Osteocyte (in vitro differentiated cells): ENCODE measurements at regions not wholly inside any gene's neighbourhood (a gene's known extent, or its start where the extent isn't known, plus 50 kb on each side); places are given as distances from the start of the nearest gene placed in this dataset.
"Not testable (repeated sequence)": the region's sequence is repeated elsewhere in the genome, so short reads cannot be mapped to it uniquely, and the experiment has no call there.

Experiments used
- DNase-seq: peaks from one replicate; pipeline ENCODE4 v3.0.0; 2021; ENCODE audit warnings: mixed read lengths; ENCODE audit not compliant: unreplicated experiment; ENCODE audit errors: extremely low spot score
- H3K27ac Mint-ChIP-seq: one replicate; pipeline ENCODE4 v1.8.0; 2021; ENCODE audit warnings: mild to moderate bottlenecking, mixed read lengths; ENCODE audit not compliant: unreplicated experiment
- H3K27me3 Mint-ChIP-seq: one replicate; pipeline ENCODE4 v1.8.0; 2021; ENCODE audit warnings: mixed read lengths; ENCODE audit not compliant: unreplicated experiment
- H3K36me3 Mint-ChIP-seq: one replicate; pipeline ENCODE4 v1.8.0; 2021; ENCODE audit warnings: mixed read lengths; ENCODE audit not compliant: unreplicated experiment
- H3K4me1 Mint-ChIP-seq: one replicate; pipeline ENCODE4 v1.8.0; 2021; ENCODE audit warnings: mixed read lengths; ENCODE audit not compliant: unreplicated experiment
- H3K4me3 Mint-ChIP-seq: one replicate; pipeline ENCODE4 v1.8.0; 2021; ENCODE audit warnings: mild to moderate bottlenecking, moderate library complexity, mixed read lengths; ENCODE audit not compliant: unreplicated experiment
- H3K9me3 Mint-ChIP-seq: one replicate; pipeline ENCODE4 v1.8.0; 2021; ENCODE audit warnings: mixed read lengths; ENCODE audit not compliant: unreplicated experiment
- TF ChIP-seq, protein P1 (sequence below): fragments of 200-600 bp; sonication (generic); IDR thresholded peaks from 2 replicates; pipeline ENCODE4 v1.5.0; 2021; ENCODE audit warnings: antibody characterized with exemption, mild to moderate bottlenecking, moderate library complexity

DNA sequence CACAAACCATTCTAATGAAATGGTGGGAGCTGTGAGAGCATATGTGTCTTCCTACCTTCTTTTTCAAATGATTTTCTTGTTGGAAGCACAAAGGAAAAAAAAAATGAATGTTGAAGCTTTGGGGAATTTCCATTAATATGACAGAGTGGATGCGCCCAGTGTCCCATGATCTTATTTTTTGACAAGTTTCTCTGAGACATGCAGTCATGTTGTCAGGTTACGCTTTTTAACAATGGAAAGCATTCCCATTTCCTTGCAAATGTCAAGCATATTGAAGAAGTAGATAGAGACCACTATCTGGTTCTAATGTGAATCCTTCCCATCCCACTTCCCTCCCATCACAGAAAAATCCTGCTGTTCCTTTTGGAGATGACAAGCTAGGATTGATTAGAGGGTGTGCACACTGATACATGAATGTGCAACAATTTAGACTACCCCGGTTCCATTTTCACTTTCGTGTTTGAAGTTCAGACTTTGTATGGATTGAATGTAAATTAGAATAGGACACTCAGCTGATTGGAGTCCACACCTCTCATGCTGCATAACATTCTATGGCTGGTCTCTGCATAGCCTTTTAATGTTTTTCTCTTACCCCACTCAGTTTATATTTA lies 919.4 kb downstream of the TLE4 start:
- DNase-seq: no peak
- TF ChIP-seq, protein P1, sequence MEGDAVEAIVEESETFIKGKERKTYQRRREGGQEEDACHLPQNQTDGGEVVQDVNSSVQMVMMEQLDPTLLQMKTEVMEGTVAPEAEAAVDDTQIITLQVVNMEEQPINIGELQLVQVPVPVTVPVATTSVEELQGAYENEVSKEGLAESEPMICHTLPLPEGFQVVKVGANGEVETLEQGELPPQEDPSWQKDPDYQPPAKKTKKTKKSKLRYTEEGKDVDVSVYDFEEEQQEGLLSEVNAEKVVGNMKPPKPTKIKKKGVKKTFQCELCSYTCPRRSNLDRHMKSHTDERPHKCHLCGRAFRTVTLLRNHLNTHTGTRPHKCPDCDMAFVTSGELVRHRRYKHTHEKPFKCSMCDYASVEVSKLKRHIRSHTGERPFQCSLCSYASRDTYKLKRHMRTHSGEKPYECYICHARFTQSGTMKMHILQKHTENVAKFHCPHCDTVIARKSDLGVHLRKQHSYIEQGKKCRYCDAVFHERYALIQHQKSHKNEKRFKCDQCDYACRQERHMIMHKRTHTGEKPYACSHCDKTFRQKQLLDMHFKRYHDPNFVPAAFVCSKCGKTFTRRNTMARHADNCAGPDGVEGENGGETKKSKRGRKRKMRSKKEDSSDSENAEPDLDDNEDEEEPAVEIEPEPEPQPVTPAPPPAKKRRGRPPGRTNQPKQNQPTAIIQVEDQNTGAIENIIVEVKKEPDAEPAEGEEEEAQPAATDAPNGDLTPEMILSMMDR: no peak
- H3K36me3 Mint-ChIP-seq: no peaks in the 10 kb centered on the region
- no peaks in the 10 kb centered on the region for H3K4me1 Mint-ChIP-seq
- no peak overlapping the region for H3K27ac Mint-ChIP-seq
- H3K27me3 Mint-ChIP-seq: no peaks in the 10 kb centered on the region
- H3K4me3 Mint-ChIP-seq: no peak overlapping the region
- H3K9me3 Mint-ChIP-seq: peaks cover 12% of the 10 kb centered on the region

DNA sequence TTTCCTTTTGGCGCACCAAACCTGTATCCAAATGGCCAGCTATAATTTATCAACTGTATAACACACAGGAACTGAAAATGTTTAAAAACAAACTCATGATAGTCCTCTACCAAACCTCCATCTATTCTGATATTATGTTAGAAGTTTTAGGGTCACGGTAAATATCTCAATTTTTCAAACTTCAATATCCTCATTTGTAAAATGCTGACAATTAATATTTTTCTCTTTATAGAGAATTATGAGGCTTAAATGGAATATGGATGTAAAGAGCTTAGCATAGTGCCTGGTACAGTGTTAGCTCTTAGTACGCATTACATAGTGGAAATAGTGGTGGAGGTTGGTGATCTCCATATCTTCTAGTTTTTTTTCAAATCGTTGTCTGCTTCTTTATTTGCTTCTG lies 917.6 kb downstream of the TLE4 start:
- Mint-ChIP-seq H3K4me1 (no peaks in the 10 kb centered on the region), H3K27me3 (no peaks in the 10 kb centered on the region), H3K27ac (no peak overlapping the region), H3K36me3 (no peaks in the 10 kb centered on the region), H3K9me3 (peaks cover 3% of the 10 kb centered on the region), H3K4me3 (no peak overlapping the region)
- no peak for DNase-seq
- TF ChIP-seq, protein P1: no peak

DNA sequence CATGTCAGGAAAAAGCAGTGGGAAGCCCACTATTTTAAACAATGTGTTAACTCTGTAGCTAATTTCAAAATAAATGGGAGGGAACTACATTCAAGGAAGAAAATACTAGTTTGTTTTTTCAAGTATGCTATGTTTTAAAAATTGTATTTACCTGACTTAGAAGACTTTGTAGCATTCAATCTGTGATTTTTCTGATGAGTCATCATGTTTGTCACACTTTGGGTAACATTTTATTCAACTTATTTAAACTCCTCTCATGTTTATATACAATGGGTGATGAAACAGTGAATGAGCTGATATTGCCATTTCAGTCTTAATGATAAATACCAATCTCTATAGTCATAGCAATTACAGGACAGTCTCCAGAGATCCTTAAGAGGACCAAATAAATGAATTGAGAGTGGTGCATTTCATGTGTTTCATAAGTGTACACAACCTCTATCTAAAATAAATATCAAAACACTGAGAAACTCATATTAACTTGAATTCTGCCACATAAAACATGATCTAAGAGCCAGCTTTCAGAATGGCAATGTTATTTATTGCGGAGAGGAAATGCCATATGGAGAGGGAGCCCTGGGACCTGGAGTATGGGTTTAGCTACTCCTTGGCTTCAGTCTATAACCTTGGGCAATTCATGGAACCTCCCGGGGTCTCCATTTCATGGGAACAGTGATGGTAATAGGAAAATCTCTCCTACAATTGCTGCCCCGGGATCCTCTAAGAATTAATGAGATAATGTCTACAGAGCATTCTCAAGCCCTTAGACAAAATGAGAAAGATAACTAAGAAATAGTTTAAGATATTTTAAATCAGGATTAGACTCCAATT lies 913.9 kb downstream of the TLE4 start:
- TF ChIP-seq, protein P1: no peak
- Mint-ChIP-seq H3K9me3 (peaks cover 19% of the 10 kb centered on the region), H3K36me3 (no peaks in the 10 kb centered on the region), H3K4me3 (no peak overlapping the region), H3K4me1 (peaks cover 8% of the 10 kb centered on the region), H3K27ac (no peak overlapping the region), H3K27me3 (no peaks in the 10 kb centered on the region)
- DNase-seq: no peak

DNA sequence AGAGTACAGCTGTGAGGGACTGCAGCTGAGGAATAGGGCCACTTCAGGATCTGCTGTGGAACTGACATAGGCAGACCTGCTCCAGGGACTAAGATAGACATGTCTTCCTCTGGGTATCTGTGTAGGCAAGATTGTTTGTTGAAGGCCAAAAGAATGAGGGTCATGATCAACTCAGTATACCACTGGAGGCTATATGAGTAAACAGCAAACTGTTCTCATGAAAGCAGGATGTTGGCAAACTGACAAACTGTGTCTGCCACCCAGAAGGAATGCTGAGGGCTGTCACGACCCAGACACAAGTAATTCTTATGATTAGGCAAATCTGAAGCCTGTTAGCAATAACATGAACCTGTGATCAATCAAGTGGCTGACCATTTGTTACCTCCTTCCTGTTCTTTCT lies 910.5 kb downstream of the TLE4 start:
- not testable (repeated sequence) for H3K36me3 Mint-ChIP-seq, H3K4me3 Mint-ChIP-seq, H3K27ac Mint-ChIP-seq, H3K27me3 Mint-ChIP-seq, DNase-seq, H3K4me1 Mint-ChIP-seq
- H3K9me3 Mint-ChIP-seq: peaks cover 19% of the 10 kb centered on the region

DNA sequence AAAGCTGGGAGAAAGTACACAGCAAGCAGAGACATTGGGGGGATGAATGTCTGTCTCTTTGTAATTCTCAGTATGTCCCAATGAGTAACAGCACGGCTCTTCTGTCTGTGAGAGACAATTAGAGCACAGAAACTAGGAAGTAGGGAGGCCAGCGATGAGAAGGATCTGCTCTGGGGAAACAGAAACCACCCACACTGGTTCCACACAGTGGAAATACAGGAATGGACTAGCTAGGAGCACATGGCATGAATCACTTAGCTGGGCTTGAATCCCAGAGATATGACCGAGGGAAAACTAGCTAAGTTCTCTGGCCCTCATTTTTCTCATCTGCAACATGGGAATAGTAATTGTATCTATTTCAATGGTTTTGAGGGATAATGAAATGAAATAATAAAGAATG lies 895.9 kb downstream of the TLE4 start:
- Mint-ChIP-seq H3K9me3 (peaks cover 5% of the 10 kb centered on the region), H3K4me1 (no peaks in the 10 kb centered on the region), H3K27me3 (no peaks in the 10 kb centered on the region), H3K4me3 (no peak overlapping the region), H3K27ac (no peak overlapping the region), H3K36me3 (no peaks in the 10 kb centered on the region)
- DNase-seq: no peak
- TF ChIP-seq, protein P1: no peak
